WTC11 (cell line): ENCODE measurements at regions not wholly inside any gene's neighbourhood (a gene's known extent, or its start where the extent isn't known, plus 50 kb on each side); places are given as distances from the start of the nearest gene placed in this dataset.

ENCODE experiments used
- ARID4B ChIP-seq: sonication (generic); formaldehyde crosslinking; IDR thresholded peaks from 2 replicates; pipeline ENCODE4 v1.8.0; 2023; ENCODE audit warnings: missing genetic modification reagents, mild to moderate bottlenecking, borderline replicate concordance
- ATF2 ChIP-seq: sonication (generic); formaldehyde crosslinking; IDR thresholded peaks from 2 replicates; pipeline ENCODE4 v1.8.1; 2022; ENCODE audit warnings: low read depth, missing genetic modification reagents, borderline replicate concordance
- CTCF ChIP-seq: fragments of 200-600 bp; IDR thresholded peaks from 2 replicates; pipeline ENCODE4 v1.8.0; 2022; ENCODE audit warnings: antibody characterized with exemption
- FOXJ3 ChIP-seq: sonication (generic); formaldehyde crosslinking; IDR thresholded peaks from 2 replicates; pipeline ENCODE4 v1.9.0; 2021; ENCODE audit warnings: missing genetic modification reagents, mild to moderate bottlenecking, borderline replicate concordance
- FOXP1 ChIP-seq: sonication (generic); formaldehyde crosslinking; IDR thresholded peaks from 2 replicates; pipeline ENCODE4 v1.8.0; 2022; ENCODE audit warnings: missing genetic modification reagents, mild to moderate bottlenecking, moderate library complexity, borderline replicate concordance
- IRF2 ChIP-seq: sonication (generic); formaldehyde crosslinking; IDR thresholded peaks from 2 replicates; pipeline ENCODE4 v1.8.0; 2022; ENCODE audit warnings: low read depth, missing genetic modification reagents, borderline replicate concordance
- TEAD1 ChIP-seq: sonication (generic); formaldehyde crosslinking; IDR thresholded peaks from 2 replicates; pipeline ENCODE4 v1.8.0; 2022; ENCODE audit warnings: mild to moderate bottlenecking, missing genetic modification reagents
- ZNF138 ChIP-seq: sonication (generic); formaldehyde crosslinking; conservative IDR thresholded peaks from 2 replicates; pipeline ENCODE4 v1.8.1; 2022; ENCODE audit warnings: mild to moderate bottlenecking, moderate library complexity, missing genetic modification reagents
- ZNF423 ChIP-seq: fragments of 250-450 bp; sonication (Bioruptor Pico); IDR thresholded peaks from 2 replicates; pipeline ENCODE4 v2.1.2; 2022; ENCODE audit warnings: mild to moderate bottlenecking, moderate library complexity

GRCh38 chr6:94071835-94072234 is 652.5 kb upstream of the EPHA7 start:
- TF ChIP-seq IRF2 (CRISPR knock-in tag) (no peak), ATF2 (CRISPR knock-in tag) (no peak), CTCF (no peak), ZNF423 (no peak), TEAD1 (no peak), FOXP1 (no peak), ZNF138 (CRISPR knock-in tag) (no peak), FOXJ3 (CRISPR knock-in tag) (no peak), ARID4B (CRISPR knock-in tag) (no peak)
